ENCODE measurements at regions not wholly inside any gene's neighbourhood (a gene's known extent, or its start where the extent isn't known, plus 50 kb on each side); places are given as distances from the start of the nearest gene placed in this dataset.

DNA sequence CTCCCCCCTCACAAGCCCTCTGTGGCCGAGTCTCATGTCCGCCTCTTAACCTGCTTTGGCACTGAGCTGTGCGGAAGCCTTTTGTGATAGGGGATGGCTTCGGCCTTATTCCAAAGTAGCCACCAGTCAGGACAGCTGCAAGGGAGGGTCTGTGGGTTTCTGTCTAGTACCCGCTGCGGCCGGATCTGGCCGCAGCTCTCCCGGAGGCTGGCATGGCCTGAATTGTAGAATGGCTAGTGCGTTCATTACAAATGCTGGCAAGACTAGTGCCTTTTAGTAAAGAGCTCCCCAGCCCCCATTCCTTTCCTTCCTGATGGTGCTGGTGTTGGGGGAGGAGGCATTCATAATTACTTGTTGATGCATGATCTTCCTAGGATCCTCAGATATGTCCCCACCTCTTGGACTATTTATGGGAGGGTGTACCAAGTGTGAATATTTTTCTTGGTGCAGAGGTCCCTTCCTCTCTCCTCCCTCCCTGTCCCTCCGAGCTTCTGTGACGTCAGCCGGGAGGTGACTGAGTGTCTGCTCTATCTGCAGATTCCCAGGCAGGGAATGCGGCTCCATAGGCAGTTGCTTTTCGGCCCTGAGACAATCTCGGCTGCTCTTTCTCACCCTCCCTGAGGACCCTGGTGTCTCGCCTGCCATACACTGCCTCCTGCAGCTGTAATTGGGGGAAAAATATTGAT lies 108.7 kb upstream of the E2F8 start:
- Mint-ChIP-seq H3K4me3 (no peak overlapping the region), H3K36me3 (peaks cover 0 to 10% of the 10 kb centered on the region in 2 donors), H3K9me3 (peaks cover 0 to 2% (median 0%) of the 10 kb centered on the region in 7 donors), H3K4me1 (peaks cover 0 to 9% (median 7%) of the 10 kb centered on the region in 3 donors), H3K27me3 (peaks cover 63 to 83% (median 82%) of the 10 kb centered on the region in 3 donors), H3K27ac (no peak overlapping the region)
- DNase-seq: no peak
- ATAC-seq (ENCODE audit: low read depth in 2 of 2): no peak

DNA sequence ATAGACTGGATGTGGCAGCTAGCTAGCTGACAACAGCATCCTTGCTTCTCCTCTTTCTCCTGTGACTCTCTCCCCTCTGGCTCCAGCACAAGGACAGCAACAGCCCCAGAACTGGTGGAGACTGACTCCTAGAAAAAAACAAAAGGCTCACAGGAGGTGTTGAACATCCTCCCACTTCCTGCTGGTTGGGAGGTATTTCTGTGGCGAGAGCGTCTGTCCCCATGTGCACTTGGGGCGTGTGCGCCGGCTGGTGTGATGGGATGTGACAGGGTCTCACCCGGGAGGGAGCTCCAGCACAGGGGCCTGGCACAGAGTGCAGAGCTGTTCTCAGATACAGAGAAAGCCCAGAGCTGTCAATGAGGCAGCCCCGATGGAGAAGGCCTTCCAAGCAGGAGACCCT lies 107.2 kb upstream of the E2F8 start:
- ATAC-seq (ENCODE audit: low read depth in 2 of 2): no peak
- Mint-ChIP-seq H3K27ac (peak overlapping the region in 1 of 6 donors; percentile 32), H3K27me3 (peaks cover 72 to 93% (median 90%) of the 10 kb centered on the region in 3 donors), H3K36me3 (peaks cover 0 to 10% of the 10 kb centered on the region in 2 donors), H3K4me3 (peak overlapping the region in 1 of 8 donors; percentile 21), H3K4me1 (peaks cover 2 to 9% (median 7%) of the 10 kb centered on the region in 3 donors), H3K9me3 (peaks cover 0 to 3% (median 2%) of the 10 kb centered on the region in 7 donors)
- DNase-seq: no peak

DNA sequence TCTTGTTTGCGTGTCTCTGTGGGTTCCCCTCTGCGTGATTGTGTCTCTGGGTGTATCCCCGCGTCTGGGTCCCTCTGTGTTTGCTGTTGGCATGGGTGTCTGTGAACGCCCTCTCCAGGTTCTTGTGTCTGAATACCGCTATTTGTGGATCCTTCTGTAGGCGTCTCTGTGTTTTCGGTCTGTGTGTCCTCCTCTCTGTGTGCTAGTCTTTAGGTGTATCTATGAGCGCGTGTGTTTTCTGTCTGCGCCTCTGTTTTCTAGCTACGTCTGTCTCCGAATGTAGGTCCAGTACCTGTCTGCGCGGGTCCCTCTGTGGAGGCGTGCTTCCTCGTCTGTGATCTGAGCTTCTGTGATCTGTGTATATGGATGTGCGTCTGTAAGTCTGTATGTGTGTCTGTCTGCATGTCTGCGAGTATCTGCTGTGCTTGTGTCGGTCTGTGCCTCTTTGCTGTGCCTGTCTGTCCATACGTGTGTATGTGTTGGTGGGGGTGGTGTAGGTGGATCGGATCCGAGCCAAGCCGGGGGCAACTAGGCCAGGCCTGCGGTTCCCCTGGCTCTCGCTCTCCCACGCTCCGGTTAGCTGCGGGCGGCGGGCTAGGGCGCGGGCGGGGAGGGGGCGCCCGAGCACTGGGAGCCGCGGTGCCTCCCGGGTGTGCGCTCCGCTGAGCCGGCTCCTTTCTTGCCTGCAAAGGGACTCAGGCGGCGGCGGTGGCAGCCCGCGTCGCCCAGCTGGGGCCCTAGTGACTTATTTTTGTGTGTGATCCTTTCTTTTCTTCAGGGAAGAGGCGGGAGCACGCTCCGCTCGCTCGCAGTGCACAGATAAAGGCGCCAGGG lies 105.3 kb upstream of the E2F8 start:
- H3K9me3 Mint-ChIP-seq: peaks cover 0 to 3% (median 0%) of the 10 kb centered on the region in 7 donors
- H3K36me3 Mint-ChIP-seq: peaks cover 0 to 10% of the 10 kb centered on the region in 2 donors
- DNase-seq: no peak
- ATAC-seq (ENCODE audit: low read depth in 2 of 2): no peak
- peak overlapping the region in 1 of 8 donors; percentile 61 for H3K4me3 Mint-ChIP-seq
- peaks cover 69 to 83% (median 82%) of the 10 kb centered on the region in 3 donors for H3K27me3 Mint-ChIP-seq
- H3K27ac Mint-ChIP-seq: no peak overlapping the region
- peaks cover 2 to 9% (median 7%) of the 10 kb centered on the region in 3 donors for H3K4me1 Mint-ChIP-seq

DNA sequence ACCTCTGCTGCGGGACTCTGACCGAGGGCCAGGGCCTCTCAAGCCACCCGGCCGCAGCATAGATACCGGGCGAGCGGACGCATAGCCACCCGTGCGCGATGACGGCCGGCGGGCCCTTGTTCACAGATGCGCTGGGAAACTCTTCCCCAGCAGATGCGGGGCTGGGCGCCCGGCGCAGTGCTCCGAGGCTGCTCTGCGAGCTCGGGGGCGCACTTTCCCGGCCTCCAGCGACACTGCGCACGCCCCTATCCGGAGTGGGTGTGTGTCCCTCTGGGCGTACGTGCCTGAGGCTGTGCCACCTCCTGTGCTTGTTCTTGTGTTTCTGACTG lies 104.7 kb upstream of the E2F8 start:
- DNase-seq (no peak), ATAC-seq (ENCODE audit: low read depth in 2 of 2) (no peak)
- H3K36me3 Mint-ChIP-seq: peaks cover 0 to 10% of the 10 kb centered on the region in 2 donors
- H3K9me3 Mint-ChIP-seq: peaks cover 0 to 3% (median 0%) of the 10 kb centered on the region in 7 donors
- peak overlapping the region in 1 of 8 donors; percentile 61 for H3K4me3 Mint-ChIP-seq
- peaks cover 69 to 83% (median 82%) of the 10 kb centered on the region in 3 donors for H3K27me3 Mint-ChIP-seq
- no peak overlapping the region for H3K27ac Mint-ChIP-seq
- peaks cover 2 to 9% (median 7%) of the 10 kb centered on the region in 3 donors for H3K4me1 Mint-ChIP-seq

DNA sequence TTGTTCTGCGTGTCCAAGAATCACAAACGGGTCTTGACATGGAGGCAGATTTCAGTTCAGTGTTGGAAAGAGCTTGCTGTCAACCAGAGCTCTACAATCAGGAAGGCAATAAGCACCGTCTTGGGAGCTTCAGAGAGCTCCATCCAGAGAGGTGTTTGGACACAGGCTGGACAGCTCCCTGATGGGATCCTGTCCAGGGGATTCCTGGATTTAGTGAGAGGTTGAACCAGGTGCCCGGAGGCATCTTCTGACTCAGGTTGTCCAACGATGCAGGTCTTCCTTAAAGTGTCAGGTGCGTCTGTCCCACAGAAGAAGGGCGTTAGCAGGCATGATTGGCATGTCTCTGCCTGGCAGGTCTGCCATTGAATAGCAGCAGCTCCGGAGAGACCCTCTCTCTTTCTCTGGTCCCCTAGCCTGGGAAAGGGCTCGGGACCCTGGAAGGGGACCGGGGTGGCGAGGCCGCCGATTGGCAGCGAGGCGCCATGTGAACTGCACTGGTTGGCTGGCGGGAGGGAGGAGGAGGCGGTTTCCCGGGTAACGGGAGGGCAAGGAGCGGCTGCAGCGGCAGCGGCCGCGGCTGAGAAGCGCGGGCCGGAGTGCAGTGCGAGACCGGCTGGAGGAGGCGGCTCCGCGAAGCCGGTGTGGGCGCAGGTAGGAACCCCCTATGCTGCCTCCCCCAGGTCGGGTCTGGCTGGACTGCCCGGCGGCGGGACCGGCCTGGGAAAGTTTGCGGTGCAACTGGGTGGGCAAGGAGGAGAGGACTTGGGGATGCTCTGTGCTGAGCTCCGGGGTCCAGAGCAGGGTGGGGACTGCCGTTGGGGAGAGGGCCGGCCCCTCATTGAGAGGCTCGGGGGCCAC lies 104.1 kb upstream of the E2F8 start:
- H3K9me3 Mint-ChIP-seq: peaks cover 0 to 3% (median 0%) of the 10 kb centered on the region in 7 donors
- H3K27me3 Mint-ChIP-seq: peaks cover 70 to 83% (median 82%) of the 10 kb centered on the region in 3 donors
- H3K27ac Mint-ChIP-seq: no peak overlapping the region
- H3K4me1 Mint-ChIP-seq: peaks cover 2 to 9% (median 7%) of the 10 kb centered on the region in 3 donors
- ATAC-seq (ENCODE audit: low read depth in 2 of 2) (no peak), DNase-seq (no peak)
- peak overlapping the region in 1 of 8 donors; percentile 61 for H3K4me3 Mint-ChIP-seq
- H3K36me3 Mint-ChIP-seq: peaks cover 0 to 10% of the 10 kb centered on the region in 2 donors

DNA sequence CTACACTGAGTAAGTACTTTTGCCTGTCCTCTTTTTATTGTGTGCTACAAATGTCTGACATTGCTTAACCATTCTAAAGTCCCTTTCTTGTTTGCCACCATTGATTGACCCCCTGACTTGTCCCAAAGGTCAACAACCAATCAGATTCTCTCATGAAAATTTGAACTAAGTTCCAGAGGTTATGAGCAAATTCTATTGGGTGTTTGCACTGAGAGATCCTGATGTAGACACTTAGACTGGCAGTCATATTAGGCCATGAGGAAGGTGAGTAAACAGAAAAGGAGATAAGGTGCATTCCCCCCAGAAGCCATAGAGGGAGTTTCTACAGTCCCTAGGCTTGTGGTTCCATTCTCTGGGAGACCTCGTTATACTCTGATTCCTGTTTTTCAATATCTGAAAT lies 101.3 kb upstream of the E2F8 start:
- ATAC-seq (ENCODE audit: low read depth in 2 of 2) (no peak), DNase-seq (no peak)
- Mint-ChIP-seq H3K9me3 (peaks cover 0 to 3% (median 0%) of the 10 kb centered on the region in 7 donors), H3K4me3 (no peak overlapping the region), H3K4me1 (peaks cover 2 to 9% (median 7%) of the 10 kb centered on the region in 3 donors), H3K27me3 (peaks cover 65 to 73% (median 70%) of the 10 kb centered on the region in 3 donors), H3K27ac (no peak overlapping the region), H3K36me3 (peaks cover 0 to 10% of the 10 kb centered on the region in 2 donors)

DNA sequence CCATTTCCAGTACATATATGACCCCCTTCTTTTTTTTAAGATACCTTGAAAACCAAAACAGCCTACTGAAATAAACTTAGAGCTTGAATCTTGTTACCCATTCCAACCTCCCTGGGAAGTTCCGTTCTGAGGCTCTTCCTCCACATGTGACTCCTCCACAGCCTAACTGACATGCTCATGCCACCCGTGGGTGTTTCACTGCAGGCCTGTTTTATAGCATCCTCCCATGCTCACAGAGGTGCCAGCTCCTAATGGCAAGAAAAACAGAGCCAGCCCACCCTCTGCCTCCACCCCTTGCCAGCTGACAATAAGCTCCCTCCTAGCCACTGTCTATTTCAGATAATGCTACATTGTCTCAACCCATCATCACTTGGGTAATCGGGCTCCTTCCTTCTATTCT lies 97.6 kb upstream of the E2F8 start:
- Mint-ChIP-seq H3K36me3 (no peaks in the 10 kb centered on the region), H3K4me1 (no peaks in the 10 kb centered on the region), H3K27ac (no peak overlapping the region), H3K27me3 (peaks cover 43 to 53% (median 48%) of the 10 kb centered on the region in 3 donors), H3K4me3 (no peak overlapping the region), H3K9me3 (no peaks in the 10 kb centered on the region)
- ATAC-seq (ENCODE audit: low read depth in 2 of 2) (no peak), DNase-seq (no peak)

DNA sequence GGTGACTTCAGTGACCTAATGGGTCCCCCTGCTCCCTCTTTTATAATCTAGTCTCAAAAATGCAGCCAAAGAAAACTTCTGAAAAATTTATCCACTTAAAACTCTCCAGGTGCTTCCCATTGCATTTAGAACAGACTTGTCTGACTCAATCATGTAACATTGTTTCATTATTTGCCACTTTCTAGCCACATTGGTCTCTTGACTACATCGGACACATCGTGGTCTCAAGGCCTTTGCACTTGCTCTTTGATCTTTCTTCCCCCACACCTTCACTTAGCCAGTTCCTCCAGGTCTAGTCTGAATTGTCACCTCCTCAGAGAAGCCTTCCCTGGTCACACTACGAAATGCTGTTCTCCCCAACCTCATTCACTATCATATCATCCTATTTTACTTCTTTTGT lies 97.0 kb upstream of the E2F8 start:
- H3K4me3 Mint-ChIP-seq: no peak overlapping the region

DNA sequence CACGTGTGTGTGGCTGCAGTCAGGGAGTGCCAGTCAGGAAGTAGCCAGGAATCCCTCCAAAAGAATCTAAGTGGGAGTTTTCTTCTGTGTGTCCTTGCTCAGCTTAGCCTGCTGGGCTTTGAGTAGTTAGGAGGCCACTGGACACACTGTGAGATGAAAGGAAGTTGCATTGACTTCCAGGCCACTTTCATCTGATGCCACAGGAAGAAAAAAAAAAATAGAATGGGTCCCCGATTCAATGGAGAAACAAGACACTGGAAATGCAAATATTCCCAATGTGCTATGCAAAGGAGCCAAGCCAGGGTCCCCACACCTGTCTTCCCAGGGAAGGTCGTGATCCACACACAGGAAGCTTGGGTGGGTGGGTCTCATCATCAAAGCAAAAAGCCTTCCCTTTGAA lies 95.6 kb upstream of the E2F8 start:
- DNase-seq (no peak), ATAC-seq (ENCODE audit: low read depth in 2 of 2) (no peak)
- Mint-ChIP-seq H3K27ac (no peak overlapping the region), H3K9me3 (peaks cover 0 to 3% (median 0%) of the 10 kb centered on the region in 7 donors), H3K4me3 (no peak overlapping the region), H3K36me3 (no peaks in the 10 kb centered on the region), H3K4me1 (no peaks in the 10 kb centered on the region), H3K27me3 (peaks cover 38 to 50% (median 46%) of the 10 kb centered on the region in 3 donors)

More for the DNA sequence above, 97.0 kb upstream of the E2F8 start:
- H3K4me1 Mint-ChIP-seq: no peaks in the 10 kb centered on the region
- H3K36me3 Mint-ChIP-seq: no peaks in the 10 kb centered on the region
- ATAC-seq (ENCODE audit: low read depth in 2 of 2) (no peak), DNase-seq (no peak)
- peaks cover 39 to 52% (median 50%) of the 10 kb centered on the region in 3 donors for H3K27me3 Mint-ChIP-seq
- H3K27ac Mint-ChIP-seq: no peak overlapping the region
- H3K9me3 Mint-ChIP-seq: no peaks in the 10 kb centered on the region

DNA sequence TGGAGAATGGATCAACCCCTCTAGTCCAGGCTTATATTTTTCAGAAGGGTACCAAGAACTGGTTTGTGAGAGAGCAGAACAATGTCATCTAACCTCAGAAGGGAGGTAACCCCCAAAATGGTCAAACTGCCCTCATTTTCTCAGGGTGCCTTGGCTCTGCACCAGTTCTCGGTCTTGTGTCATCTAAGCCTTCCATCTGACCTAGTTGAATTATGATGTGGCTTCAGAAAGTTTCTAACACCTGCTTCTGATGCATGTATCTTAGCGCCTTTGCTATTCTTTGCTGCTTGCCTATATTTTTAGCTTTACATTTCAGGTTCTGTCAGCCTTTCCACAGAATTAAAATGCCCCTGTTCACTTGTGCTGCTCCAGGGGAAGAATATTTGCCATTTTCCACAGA lies 91.7 kb upstream of the E2F8 start:
- no peak overlapping the region for H3K27ac Mint-ChIP-seq
- no peaks in the 10 kb centered on the region for H3K4me1 Mint-ChIP-seq
- peaks cover 9 to 28% (median 16%) of the 10 kb centered on the region in 3 donors for H3K27me3 Mint-ChIP-seq

DNA sequence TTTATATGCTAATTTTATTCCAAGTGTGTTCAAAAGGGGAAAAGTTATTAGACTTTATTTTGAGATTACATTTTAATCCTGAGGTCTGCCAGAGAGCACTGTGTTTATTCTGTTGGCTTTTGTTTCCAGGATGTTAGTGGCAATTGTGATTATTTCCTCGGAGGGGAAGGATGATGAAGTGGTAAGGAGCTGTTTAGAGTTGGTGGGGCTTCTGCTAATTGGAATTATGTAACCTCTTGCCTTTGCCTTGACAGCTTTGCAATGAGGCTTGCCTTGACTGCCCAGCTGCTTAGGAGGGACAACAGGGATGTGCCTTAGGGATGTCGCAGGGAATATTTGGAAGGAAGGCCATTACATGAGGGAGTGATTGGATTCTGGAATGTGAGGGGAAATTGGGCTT lies 89.7 kb upstream of the E2F8 start:
- peaks cover 9 to 16% (median 12%) of the 10 kb centered on the region in 3 donors for H3K27me3 Mint-ChIP-seq
- H3K9me3 Mint-ChIP-seq: peaks cover 0 to 3% (median 0%) of the 10 kb centered on the region in 7 donors
- no peak for DNase-seq
- H3K27ac Mint-ChIP-seq: no peak overlapping the region
- ATAC-seq (ENCODE audit: low read depth in 2 of 2): no peak
- no peak overlapping the region for H3K4me3 Mint-ChIP-seq
- no peaks in the 10 kb centered on the region for H3K36me3 Mint-ChIP-seq
- H3K4me1 Mint-ChIP-seq: no peaks in the 10 kb centered on the region

More for the DNA sequence above, 91.7 kb upstream of the E2F8 start:
- DNase-seq (no peak), ATAC-seq (ENCODE audit: low read depth in 2 of 2) (no peak)
- Mint-ChIP-seq H3K4me3 (no peak overlapping the region), H3K9me3 (peaks cover 0 to 3% (median 0%) of the 10 kb centered on the region in 7 donors), H3K36me3 (no peaks in the 10 kb centered on the region)

DNA sequence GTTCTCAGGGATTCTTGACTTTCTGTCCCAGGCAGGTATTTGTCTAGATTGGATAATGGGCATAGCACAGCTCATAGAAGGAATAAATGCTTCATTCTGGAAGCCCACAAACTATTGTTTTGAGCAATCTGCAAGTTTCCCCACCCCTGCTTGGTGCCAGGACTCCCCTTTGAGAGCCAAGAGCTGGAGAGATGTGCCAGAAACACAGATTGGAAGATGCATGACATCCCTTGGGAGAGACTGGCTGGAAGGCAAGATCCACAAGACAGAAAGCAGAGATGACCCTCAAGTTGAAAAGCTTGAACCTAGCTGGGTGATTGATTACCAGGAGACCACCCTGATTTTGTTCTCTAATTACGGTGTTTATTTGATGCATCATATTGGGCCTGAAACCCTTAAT lies 89.2 kb upstream of the E2F8 start:
- Mint-ChIP-seq H3K9me3 (peaks cover 0 to 4% (median 0%) of the 10 kb centered on the region in 7 donors), H3K4me1 (no peaks in the 10 kb centered on the region), H3K36me3 (no peaks in the 10 kb centered on the region), H3K27ac (no peak overlapping the region), H3K4me3 (no peak overlapping the region), H3K27me3 (peaks cover 9 to 17% (median 13%) of the 10 kb centered on the region in 3 donors)
- no peak for DNase-seq
- no peak for ATAC-seq (ENCODE audit: low read depth in 2 of 2)

Data from naive B cell (primary cell).